Activated T-cell treated with anti-CD3 and anti-CD28 coated beads, Interleukin-2, amount 50 U/mL, for 72 hours (primary cell): ENCODE measurements at regions not wholly inside any gene's neighbourhood (a gene's known extent, or its start where the extent isn't known, plus 50 kb on each side); places are given as distances from the start of the nearest gene placed in this dataset.
"Not testable (repeated sequence)": the region's sequence is repeated elsewhere in the genome, so short reads cannot be mapped to it uniquely, and the experiment has no call there.

ENCODE experiments used
- ATAC-seq, 2 donors: fragments of 150-1000 bp; cut with Tn5 transposase; replicated peaks in 1 of 2; 2 replicates each; pipeline ENCODE4 v1.10.0; 2021; ENCODE audit warnings: moderate library complexity in 2 of 2, mild to moderate bottlenecking in 1 of 2
- DNase-seq, 2 donors: peaks; one replicate each; pipeline ENCODE4 v3.0.0; 2021 to 2022; ENCODE audit warnings: mixed read lengths in 1 of 2
- H3K27ac Mint-ChIP-seq: one replicate; pipeline ENCODE4 v1.8.0; 2022; ENCODE audit warnings: mild to moderate bottlenecking, moderate library complexity, mixed read lengths
- H3K27me3 Mint-ChIP-seq: one replicate; pipeline ENCODE4 v1.8.0; 2022; ENCODE audit warnings: low read depth, mixed read lengths
- H3K36me3 Mint-ChIP-seq, 2 donors: one replicate each; pipeline ENCODE4 v1.8.0; 2022; ENCODE audit warnings: mixed read lengths in 2 of 2, mild to moderate bottlenecking in 1 of 2; ENCODE audit not compliant: insufficient read depth in 2 of 2
- H3K4me1 Mint-ChIP-seq: one replicate; pipeline ENCODE4 v1.8.0; 2022; ENCODE audit warnings: low read depth, mixed read lengths
- H3K4me3 Mint-ChIP-seq, 2 donors: one replicate each; pipeline ENCODE4 v1.8.0; 2022; ENCODE audit warnings: mild to moderate bottlenecking in 2 of 2, mixed read lengths in 2 of 2, moderate library complexity in 2 of 2
- H3K9me3 Mint-ChIP-seq, 2 donors: one replicate each; pipeline ENCODE4 v1.8.0; 2022; ENCODE audit warnings: mixed read lengths in 2 of 2

- Mint-ChIP-seq H3K27ac (no peak overlapping the region), H3K27me3 (no peaks in the 10 kb centered on the region), H3K36me3 (no peaks in the 10 kb centered on the region), H3K9me3 (peaks cover 2 to 5% of the 10 kb centered on the region in 2 donors), H3K4me3 (no peak overlapping the region), H3K4me1 (no peaks in the 10 kb centered on the region)
- DNase-seq (no peak), ATAC-seq (no peak)
Observed at GRCh38 chr6:66029391-66029790, 322.4 kb upstream of the EYS start.

GRCh38 chr6:65999288-65999791 lies 292.3 kb upstream of the EYS start:
- peaks cover 2 to 4% of the 10 kb centered on the region in 2 donors for H3K9me3 Mint-ChIP-seq
- H3K36me3 Mint-ChIP-seq: no peaks in the 10 kb centered on the region
- DNase-seq (no peak), ATAC-seq (no peak)
- H3K4me3 Mint-ChIP-seq: no peak overlapping the region
- H3K27ac Mint-ChIP-seq: no peak overlapping the region
- no peaks in the 10 kb centered on the region for H3K27me3 Mint-ChIP-seq
- no peaks in the 10 kb centered on the region for H3K4me1 Mint-ChIP-seq

GRCh38 chr6:65998544-65998943 lies 291.5 kb upstream of the EYS start:
- DNase-seq: no peak
- H3K27ac Mint-ChIP-seq: no peak overlapping the region
- H3K4me1 Mint-ChIP-seq: no peaks in the 10 kb centered on the region
- no peak overlapping the region for H3K4me3 Mint-ChIP-seq
- ATAC-seq: no peak
- H3K9me3 Mint-ChIP-seq: peaks cover 2 to 4% of the 10 kb centered on the region in 2 donors
- no peaks in the 10 kb centered on the region for H3K36me3 Mint-ChIP-seq
- H3K27me3 Mint-ChIP-seq: no peaks in the 10 kb centered on the region

GRCh38 chr6:65997539-65997938 lies 290.5 kb upstream of the EYS start:
- Mint-ChIP-seq H3K36me3 (no peaks in the 10 kb centered on the region), H3K27ac (no peak overlapping the region), H3K4me3 (no peak overlapping the region), H3K4me1 (no peaks in the 10 kb centered on the region), H3K9me3 (peaks cover 2 to 4% of the 10 kb centered on the region in 2 donors), H3K27me3 (no peaks in the 10 kb centered on the region)
- no peak for DNase-seq
- no peak for ATAC-seq

- H3K36me3 Mint-ChIP-seq: no peaks in the 10 kb centered on the region
- peaks cover 3 to 7% of the 10 kb centered on the region in 2 donors for H3K9me3 Mint-ChIP-seq
- H3K4me3 Mint-ChIP-seq: no peak overlapping the region
- DNase-seq: no peak
- no peaks in the 10 kb centered on the region for H3K4me1 Mint-ChIP-seq
- no peak for ATAC-seq
- H3K27ac Mint-ChIP-seq: no peak overlapping the region
- no peaks in the 10 kb centered on the region for H3K27me3 Mint-ChIP-seq
Observed at GRCh38 chr6:65996096-65996495, 289.1 kb upstream of the EYS start.

GRCh38 chr6:65989676-65990075 lies 282.6 kb upstream of the EYS start:
- Mint-ChIP-seq H3K4me1 (no peaks in the 10 kb centered on the region), H3K36me3 (peaks cover 0 to 2% of the 10 kb centered on the region in 2 donors), H3K9me3 (peaks cover 5 to 11% of the 10 kb centered on the region in 2 donors), H3K4me3 (no peak overlapping the region), H3K27ac (no peak overlapping the region), H3K27me3 (no peaks in the 10 kb centered on the region)
- DNase-seq (no peak), ATAC-seq (no peak)

- Mint-ChIP-seq H3K4me3 (no peak overlapping the region), H3K36me3 (peaks cover 0 to 2% of the 10 kb centered on the region in 2 donors), H3K4me1 (no peaks in the 10 kb centered on the region), H3K27me3 (no peaks in the 10 kb centered on the region), H3K9me3 (peaks cover 8 to 13% of the 10 kb centered on the region in 2 donors), H3K27ac (no peak overlapping the region)
- no peak for ATAC-seq
- DNase-seq: no peak
Observed at GRCh38 chr6:65988006-65988405, 281.0 kb upstream of the EYS start.

- DNase-seq (no peak), ATAC-seq (no peak)
- Mint-ChIP-seq H3K4me1 (no peaks in the 10 kb centered on the region), H3K36me3 (peaks cover 0 to 2% of the 10 kb centered on the region in 2 donors), H3K27me3 (no peaks in the 10 kb centered on the region), H3K27ac (no peak overlapping the region), H3K4me3 (no peak overlapping the region), H3K9me3 (peaks cover 12 to 13% of the 10 kb centered on the region in 2 donors)
Observed at GRCh38 chr6:65984089-65984488, 277.1 kb upstream of the EYS start.

- Mint-ChIP-seq H3K4me3 (no peak overlapping the region), H3K9me3 (peaks cover 5 to 9% of the 10 kb centered on the region in 2 donors), H3K27ac (no peak overlapping the region), H3K4me1 (no peaks in the 10 kb centered on the region), H3K27me3 (no peaks in the 10 kb centered on the region), H3K36me3 (no peaks in the 10 kb centered on the region)
- DNase-seq: no peak
- no peak for ATAC-seq
Observed at GRCh38 chr6:65979120-65979519, 272.1 kb upstream of the EYS start.

GRCh38 chr6:65971252-65971651 lies 264.2 kb upstream of the EYS start:
- DNase-seq, H3K27ac Mint-ChIP-seq, H3K27me3 Mint-ChIP-seq, H3K9me3 Mint-ChIP-seq, ATAC-seq, H3K36me3 Mint-ChIP-seq, H3K4me1 Mint-ChIP-seq, H3K4me3 Mint-ChIP-seq: not testable (repeated sequence)

GRCh38 chr6:65964261-65964660 lies 257.2 kb upstream of the EYS start:
- ATAC-seq: no peak
- H3K4me1 Mint-ChIP-seq: no peaks in the 10 kb centered on the region
- H3K27me3 Mint-ChIP-seq: no peaks in the 10 kb centered on the region

GRCh38 chr6:65955034-65955433 lies 248.0 kb upstream of the EYS start:
- Mint-ChIP-seq H3K27ac (no peak overlapping the region), H3K36me3 (no peaks in the 10 kb centered on the region), H3K4me3 (no peak overlapping the region), H3K4me1 (no peaks in the 10 kb centered on the region), H3K9me3 (peaks cover 5 to 7% of the 10 kb centered on the region in 2 donors), H3K27me3 (no peaks in the 10 kb centered on the region)
- DNase-seq: no peak
- ATAC-seq: no peak

More at GRCh38 chr6:65964261-65964660, 257.2 kb upstream of the EYS start:
- H3K9me3 Mint-ChIP-seq: peaks cover 2 to 7% of the 10 kb centered on the region in 2 donors
- no peak overlapping the region for H3K27ac Mint-ChIP-seq
- H3K4me3 Mint-ChIP-seq: no peak overlapping the region
- H3K36me3 Mint-ChIP-seq: peaks cover 0 to 2% of the 10 kb centered on the region in 2 donors
- no peak for DNase-seq

GRCh38 chr6:65948062-65948461 lies 241.0 kb upstream of the EYS start:
- Mint-ChIP-seq H3K27me3 (no peaks in the 10 kb centered on the region), H3K9me3 (peaks cover 5 to 6% of the 10 kb centered on the region in 2 donors), H3K36me3 (peaks cover 0 to 1% of the 10 kb centered on the region in 2 donors), H3K4me3 (no peak overlapping the region), H3K27ac (no peak overlapping the region), H3K4me1 (no peaks in the 10 kb centered on the region)
- DNase-seq (no peak), ATAC-seq (no peak)

GRCh38 chr6:65943548-65943947 lies 236.5 kb upstream of the EYS start:
- Mint-ChIP-seq H3K36me3 (peaks cover 0 to 1% of the 10 kb centered on the region in 2 donors), H3K4me1 (no peaks in the 10 kb centered on the region), H3K9me3 (peaks cover 3 to 4% of the 10 kb centered on the region in 2 donors), H3K4me3 (no peak overlapping the region), H3K27me3 (no peaks in the 10 kb centered on the region), H3K27ac (no peak overlapping the region)
- ATAC-seq: no peak
- no peak for DNase-seq
